LoVo (cell line): ENCODE measurements at regions not wholly inside any gene's neighbourhood (a gene's known extent, or its start where the extent isn't known, plus 50 kb on each side); places are given as distances from the start of the nearest gene placed in this dataset.

Experiments used
- DNase-seq: peaks from one replicate; pipeline ENCODE4 v3.0.0-alpha.2; 2016; ENCODE audit warnings: low spot score

DNA sequence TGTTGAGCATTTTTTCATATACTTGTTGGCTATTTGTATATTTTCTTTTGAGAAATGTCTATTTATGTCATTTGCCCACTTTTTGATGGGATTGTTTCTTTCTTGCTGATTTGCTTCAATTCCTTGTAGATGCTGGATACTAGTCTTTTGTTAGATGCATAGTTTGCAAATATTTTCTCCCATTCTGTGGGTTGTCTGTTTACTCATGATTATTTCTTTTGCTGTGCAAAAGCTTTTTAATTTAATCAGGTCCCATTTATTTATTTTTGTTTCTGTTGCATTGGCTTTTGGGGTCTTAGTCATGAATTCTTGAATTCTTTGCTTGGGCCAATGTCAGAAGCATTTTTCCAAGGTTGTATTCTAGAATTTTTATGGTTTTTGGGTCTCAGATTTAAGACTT lies 251.7 kb downstream of the WNT5A start:
- no peak for DNase-seq

DNA sequence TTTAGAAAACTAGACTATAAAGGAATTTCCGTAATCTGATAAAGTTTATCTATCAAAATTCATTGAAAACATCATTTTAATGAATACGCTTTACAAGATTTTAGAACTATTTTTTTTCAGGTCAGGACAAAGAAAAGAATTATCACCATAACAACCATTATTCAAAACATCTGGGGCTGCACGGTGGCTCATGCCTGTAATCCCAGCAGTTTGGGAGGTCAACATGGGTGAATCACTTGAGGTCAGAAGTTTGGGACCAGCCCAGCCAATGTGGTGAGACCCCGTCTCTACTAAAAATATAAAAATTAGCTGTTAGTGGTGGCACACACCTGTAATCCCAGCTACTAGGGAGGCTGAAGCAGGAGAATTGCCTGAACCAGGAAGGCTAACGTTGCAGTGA lies 260.4 kb downstream of the WNT5A start:
- no peak for DNase-seq

DNA sequence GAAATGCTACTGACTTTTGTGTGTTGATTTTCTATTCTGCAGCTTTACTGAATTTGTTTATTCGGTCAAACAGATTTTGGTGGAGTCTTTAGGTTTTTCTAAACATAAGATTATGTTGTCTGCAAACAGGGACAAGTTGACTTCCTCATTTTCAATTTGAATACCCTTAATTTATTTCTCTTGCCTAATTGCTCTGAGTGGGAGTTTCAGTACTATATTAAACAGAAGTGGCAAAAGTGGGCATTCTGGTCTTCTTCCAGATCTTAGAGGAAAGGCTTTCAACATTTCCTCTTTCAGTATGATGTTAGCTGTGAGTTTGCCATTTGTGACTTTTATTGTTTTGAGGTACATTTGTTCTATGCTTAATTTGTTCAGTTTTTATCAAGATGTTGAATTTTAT lies 268.5 kb downstream of the WNT5A start:
- DNase-seq, result no peak

DNA sequence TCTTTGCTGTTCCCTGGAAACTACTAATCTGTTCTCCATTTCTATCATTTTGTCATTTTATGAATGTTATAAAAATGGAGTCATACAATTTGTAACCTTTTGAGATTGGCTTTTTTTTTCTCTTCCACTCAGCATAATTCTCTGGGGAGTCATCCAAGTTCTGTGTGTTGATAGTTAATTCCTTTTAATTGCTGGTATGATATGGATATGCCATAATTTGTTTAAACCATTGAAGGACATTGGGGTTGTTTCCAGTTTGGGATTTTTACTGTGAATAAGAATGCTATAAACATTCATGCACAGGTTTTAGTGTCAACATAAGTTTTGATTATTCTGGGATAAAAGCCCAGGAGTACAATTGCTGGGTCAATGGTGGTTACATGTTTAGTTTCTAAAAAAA lies 279.4 kb downstream of the WNT5A start:
- no peak for DNase-seq

DNA sequence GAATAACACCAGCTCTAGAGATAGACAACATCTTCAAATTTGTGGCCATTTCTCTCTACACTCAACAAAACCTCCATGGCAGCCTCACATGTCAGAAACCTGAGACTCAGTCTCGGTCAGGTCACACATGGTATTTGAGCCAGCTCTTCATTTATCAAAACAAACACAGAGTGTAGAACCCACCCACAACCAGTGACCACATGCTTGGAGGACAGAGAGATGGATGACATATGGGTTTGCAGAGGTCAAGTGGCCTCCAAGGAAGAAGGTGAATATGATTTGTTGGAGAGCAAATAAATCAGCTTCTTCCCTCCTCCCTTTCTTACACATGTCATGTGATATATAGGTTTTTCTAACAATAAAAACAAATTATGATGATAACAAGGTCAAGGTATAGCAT lies 278.1 kb upstream of the LRTM1 start:
- DNase-seq, result no peak

DNA sequence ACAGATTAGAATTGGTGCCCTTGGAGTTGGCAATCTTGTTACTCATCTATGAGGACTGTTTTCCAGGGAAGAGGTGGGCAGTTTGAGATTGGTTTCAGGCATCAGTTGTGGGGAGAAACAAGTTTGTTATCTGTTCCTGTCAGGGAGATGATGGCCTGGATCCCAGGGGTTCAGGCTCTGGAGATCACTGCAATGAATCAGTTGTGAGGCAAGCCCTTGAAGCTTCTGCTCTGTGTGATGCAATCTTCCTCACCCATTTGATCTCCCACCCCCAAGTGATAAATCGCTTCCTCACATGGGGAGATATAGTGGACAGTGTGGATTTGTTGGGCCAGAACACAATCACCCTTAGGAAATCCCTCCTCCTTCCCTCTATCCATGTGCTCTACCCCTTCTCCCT lies 276.6 kb upstream of the LRTM1 start:
- no peak for DNase-seq

DNA sequence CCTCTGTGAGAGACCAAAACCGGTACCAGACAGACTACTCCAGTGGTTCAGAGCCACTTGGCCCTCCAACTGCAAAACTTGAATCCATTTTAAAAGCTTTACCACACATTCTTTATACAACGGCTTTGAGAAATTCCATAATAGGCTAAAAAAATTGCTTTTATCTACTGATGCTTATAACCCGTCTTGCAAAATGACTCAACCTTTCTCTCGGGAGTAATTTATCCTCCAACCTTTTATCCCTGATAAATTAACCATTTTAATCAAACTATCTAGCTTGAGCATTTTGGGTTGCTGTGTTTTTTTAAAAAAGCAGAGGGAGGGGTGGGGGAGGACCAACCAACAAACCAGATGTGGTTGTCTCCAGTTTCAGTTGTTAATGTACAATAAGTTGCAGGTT lies 275.7 kb upstream of the LRTM1 start:
- no peak for DNase-seq

DNA sequence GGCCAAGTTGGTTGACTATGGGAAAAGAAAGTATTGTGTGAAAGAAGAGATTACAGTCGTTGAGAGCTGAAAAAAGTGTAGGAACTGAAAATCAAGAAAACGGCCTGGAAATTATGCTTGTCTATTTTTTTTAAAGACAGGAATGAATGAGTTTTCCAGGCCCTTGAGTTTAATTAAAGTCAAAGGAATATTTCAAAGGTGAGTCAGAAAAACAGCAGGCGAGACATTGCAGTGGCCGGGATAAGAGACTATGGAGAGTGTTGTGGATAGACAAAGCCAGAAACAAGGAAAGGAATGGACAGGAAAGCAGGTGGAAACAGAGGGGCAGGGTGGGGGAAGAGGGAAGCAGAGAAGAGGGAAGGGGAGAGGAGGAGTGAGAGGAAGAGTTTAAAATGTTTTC lies 275.1 kb upstream of the LRTM1 start:
- no peak for DNase-seq

DNA sequence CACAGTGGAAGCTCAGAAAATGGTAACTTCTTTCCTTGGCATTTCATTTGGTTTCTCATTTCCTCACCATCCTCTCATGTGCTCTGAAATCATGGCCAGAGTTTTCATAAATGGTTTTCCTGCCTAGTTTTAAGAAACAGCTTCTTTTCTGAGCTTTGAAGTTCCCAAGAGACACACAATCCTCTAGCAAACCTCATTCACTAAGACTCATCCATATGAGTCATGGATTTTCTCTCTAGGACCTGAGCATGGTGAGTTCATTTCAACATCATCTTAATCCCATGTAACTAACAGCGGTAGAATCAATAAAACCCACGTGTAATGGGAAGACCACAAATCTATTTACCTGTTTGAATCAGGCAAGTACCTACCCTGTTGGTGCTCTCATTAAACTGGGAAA lies 274.5 kb upstream of the LRTM1 start:
- DNase-seq, result peak; percentile 24

DNA sequence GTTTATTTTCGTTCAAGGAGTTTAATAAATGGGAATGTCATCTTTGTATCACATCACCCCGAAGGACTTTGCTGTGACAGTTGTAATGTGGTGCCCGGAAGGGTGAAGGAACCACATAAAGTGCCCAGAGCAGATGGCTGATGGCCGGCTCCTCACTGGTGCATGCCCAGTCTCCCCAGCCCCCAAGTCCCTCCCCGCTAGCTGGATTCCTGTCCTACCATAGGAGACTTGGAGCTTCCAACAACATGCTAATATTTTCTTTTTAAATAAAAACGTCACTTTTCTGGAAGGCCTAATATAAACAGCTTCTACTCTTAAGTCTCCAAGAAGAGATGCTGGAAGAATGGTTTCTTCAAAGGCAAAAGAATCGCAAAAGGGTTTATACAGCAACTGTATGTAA lies 273.9 kb upstream of the LRTM1 start:
- DNase-seq, result no peak

DNA sequence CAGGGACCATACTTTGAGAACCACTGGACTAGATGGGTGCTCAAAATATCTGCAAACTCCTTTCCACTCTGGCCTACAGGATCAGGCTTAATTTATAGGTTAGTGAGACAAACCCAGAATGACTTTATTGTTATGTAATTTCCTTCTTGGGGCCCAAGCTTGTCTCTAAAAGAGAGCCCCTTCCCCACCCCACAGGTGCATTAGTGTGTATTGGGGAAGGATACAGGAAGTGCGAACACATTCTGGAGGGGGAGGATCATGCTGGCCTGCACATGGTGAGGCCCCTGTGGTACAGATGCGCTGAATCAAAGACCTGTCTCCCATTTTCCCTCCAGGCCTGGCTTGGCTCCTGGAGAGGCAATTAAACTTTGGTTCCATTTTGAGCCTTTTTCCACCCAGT lies 273.0 kb upstream of the LRTM1 start:
- no peak for DNase-seq

DNA sequence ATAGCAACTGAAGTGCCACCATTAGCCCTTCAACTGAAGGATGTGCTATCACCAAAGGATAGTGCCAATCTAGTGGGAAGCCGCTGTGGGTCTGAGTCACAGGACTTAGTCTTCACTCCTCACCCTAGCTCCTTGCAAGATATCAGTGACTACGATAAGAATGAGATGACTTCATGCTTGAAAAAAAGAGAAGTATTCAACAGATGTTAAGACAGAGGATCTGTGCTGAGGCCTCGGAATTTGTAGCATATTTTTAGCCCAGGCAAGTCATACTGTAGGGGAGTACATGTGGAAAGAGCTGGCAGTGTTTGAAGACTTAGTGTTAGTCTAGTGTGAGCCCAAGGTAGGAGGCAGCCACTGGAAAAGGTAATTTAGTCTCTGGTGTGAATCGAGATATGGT lies 270.7 kb upstream of the LRTM1 start:
- no peak for DNase-seq

DNA sequence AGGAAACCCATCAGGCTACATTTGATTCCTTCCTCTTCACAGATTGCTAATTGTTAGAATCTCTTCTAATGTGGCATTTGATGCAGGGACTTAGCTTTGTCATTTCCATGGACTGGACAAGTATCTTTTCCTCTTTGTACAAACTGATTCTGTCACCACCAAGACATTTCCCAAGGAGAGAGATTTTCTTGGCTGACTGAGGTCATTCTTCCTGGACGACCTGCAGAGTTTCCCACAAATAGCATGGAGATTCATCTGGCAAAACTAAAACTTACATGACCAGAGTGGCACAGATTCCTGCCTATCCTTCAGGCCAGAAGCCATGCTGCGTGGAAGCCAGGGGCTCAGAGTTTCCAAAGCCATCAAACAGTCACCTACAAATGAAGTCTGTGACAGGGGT lies 269.2 kb upstream of the LRTM1 start:
- DNase-seq, result no peak

DNA sequence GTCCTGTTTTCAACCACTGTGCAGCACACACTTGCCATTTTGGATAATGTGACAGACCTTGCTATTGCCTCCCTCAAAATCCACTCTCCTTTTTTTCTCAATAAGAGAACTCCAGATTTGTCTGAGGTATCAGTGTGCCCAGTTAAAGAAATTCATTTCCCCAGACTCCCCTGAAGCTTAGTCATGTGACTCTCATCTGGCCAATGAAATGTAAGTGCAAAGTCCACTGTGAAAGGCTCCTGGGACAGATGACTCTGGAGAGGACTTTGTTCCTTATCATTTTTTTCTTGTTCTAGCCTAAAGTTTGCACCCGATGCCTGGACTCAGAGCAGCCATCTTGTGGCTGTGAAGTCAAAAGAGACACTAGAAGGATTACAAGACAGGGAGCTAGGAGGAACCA lies 268.6 kb upstream of the LRTM1 start:
- DNase-seq, result no peak

DNA sequence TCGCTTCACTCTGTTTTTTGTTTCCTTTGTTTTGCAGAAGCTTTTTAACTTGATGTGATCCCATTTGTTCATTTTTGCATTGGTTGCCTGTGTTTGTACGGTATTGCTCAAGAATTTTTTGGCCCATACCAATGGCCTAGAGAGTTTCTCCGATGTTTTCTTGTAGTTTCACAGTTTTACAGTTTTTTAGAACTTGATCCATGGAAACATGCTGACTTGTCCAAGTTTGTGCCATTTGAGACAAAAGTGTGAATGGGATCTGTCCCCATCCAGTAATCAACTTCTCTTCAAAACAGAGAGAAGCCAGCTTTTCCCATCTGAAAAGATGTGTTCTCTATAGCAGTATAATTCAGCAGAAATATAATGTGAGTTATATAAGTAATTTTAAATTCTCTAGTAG lies 266.5 kb upstream of the LRTM1 start:
- DNase-seq, result no peak

DNA sequence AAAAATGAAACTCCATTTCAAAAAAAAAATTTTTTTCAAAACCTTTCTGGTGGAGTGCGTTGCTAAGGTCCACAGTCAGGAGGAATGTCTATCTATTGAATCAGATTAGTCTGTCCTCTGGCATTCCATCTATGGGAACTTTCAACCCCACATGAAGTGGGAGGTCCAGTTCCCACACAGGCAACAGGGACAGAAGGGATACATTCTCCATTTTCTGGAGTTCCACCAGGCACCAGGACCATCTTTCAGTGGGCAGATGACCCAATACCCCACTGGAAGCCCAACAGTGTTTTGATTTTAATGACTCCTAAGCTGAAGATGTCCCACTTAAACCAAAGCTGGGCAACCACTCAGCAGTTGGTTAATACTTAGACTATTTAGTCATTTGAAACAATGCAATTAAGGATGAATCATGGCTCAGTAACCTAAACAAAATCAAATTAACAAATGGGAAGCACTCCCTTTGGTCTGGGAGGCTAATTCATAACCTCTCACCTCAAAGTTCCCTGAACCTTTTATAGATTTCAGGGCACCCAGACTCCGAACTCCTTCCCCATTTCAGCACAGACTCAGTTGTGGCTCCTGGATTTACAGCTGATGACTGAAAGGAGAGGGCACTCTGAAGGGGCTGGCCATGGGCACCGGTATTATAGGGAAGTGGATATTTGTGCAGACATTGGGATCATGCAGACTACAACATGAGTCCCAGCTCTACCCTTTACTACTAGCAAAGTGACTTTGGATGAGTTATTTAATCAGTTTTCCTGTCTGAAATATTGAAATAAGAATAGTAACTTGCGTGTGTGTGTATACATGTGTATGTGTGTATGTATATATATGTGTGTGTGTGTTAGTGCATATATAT lies 264.3 kb upstream of the LRTM1 start:
- DNase-seq, result peak; percentile 45

DNA sequence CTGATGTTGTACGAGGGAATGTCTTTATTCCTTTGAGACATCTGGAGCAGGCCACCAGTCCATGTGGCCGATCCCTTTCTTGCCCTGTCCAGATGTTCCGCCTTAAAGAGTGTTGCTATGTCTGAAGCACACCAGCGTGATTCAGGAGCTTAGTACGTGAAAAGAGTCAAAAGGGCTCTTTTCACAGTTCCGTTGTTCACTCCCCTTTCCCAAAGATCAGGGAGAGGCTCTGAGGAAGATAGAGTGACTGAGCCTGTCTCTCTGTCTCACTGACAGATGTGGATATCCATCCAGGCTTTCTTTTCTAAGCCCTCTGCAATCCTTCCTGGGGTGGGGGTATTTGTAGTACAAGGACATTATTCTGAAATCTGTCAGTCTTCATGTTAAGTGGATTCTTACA lies 262.5 kb upstream of the LRTM1 start:
- no peak for DNase-seq

DNA sequence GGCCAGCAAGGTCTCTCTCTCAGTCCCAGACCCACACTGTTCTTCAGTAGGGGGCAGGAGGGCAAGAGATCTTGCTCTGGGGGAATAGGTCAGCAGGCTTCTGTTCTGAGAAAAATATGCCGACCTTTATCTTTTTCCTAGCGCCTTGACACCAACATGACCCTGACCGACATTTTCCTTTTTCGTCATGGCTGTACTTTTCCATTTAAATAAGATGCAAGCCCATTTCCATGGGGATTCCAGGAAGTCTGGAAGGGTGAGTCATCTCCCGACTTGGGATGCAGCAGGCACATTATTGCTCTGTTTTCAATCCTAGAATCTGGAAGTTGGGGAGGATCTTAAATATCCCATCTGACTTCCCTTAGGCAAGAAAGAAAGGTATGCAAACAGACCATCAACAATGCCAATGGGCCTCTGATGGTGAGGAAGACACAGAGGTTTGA lies 261.5 kb upstream of the LRTM1 start:
- DNase-seq, result peak; percentile 45

DNA sequence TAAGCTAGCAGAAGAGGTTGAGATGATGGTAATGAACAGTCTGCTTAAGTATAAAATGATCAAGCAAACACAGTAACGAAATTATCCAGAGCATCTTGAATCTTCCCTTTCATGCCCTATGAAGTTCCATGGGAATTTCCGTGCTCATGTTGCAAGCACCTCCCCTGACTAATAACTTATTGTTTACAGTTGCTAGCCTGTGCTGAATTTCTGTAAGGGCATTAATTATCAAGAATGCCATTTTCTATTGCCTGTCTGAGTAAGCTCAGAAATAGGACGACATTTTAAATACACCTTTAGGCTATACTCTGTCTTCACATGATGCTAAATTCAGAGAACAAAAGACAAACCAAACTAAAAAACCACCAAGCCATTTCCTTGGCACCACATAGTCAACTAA lies 257.5 kb upstream of the LRTM1 start:
- DNase-seq, result no peak

DNA sequence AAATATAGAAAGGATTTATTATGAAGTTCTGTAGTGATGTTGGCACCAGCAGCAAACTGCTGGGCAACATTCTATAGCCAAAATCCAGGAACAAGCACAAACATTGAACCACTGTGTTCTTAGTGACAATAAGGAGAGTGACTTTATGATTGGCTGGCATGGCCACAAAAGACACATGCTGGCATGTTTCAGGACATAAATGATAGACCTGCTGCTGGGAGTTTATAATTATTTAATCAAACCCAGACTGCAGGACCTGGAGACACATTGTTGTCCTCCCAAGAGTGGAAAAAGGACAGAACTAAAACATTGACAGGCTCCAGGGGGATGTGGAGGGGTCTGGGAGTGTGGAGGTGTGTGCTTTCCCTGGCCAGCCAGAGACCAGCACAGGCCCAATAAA lies 255.3 kb upstream of the LRTM1 start:
- no peak for DNase-seq

DNA sequence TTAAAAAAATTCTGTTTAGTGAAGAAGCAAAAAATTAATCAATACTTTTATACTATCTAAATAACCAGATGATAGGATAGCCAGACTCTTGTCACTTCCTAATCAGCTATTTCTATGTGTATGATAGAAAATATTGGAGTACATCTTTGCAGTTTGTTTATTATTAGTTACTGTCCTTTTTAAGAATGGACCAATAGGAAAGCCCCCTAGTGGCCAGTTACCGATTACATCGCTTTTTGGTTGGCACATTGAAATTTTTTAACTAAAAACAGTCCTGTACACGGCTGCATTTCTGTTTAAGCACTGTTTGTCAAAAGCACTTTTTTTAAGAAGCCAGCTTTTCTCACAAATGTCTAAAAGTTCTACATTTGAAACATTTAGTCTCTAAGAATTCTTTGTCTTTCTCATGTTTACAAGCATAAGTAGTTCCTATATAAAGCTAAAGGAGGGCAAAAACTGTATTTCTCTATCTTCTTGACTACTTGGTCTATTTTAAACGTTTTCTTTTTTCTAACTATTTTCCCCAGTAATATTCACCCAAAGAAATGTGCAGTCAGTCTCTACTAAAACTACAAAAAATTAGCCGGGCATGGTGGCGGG lies 253.2 kb upstream of the LRTM1 start:
- peak; percentile 56 for DNase-seq

DNA sequence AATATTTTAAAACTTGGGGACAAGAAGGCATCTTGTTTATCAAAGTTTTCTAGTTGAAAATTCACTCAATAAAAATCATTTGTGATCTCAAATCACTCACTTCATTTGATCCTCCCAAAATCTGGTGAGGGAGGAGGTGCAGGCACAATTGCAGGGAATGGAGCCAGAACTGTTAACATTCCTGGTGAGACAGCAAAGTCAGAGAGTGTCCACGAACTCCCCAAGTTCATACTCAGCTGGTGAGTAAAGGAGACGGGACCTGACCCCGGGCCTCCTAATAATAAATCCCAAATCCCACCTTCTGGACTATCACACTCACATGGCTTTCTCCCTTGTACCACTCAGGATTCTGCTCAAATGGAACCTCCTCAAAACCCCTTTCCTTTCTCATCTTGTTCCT lies 252.3 kb upstream of the LRTM1 start:
- no peak for DNase-seq

DNA sequence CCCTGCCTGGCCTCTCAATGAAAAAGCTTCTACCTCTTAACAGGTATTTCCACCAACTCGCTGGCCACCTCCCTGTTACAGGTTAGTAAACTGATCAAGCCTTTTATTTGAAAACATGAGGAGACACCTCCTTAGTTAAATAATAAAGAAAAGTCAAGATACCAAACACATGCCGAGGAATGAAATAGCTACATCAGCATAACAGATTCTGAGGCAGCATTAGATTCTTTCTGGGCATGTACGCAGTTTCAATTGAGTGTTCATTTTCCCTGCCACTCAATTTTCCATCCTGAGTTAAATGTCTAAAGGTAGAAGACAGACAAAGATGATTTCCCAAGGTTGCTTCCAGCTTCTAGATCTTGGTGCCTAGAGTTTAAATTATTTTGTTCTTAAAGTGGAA lies 250.5 kb upstream of the LRTM1 start:
- DNase-seq, result no peak

DNA sequence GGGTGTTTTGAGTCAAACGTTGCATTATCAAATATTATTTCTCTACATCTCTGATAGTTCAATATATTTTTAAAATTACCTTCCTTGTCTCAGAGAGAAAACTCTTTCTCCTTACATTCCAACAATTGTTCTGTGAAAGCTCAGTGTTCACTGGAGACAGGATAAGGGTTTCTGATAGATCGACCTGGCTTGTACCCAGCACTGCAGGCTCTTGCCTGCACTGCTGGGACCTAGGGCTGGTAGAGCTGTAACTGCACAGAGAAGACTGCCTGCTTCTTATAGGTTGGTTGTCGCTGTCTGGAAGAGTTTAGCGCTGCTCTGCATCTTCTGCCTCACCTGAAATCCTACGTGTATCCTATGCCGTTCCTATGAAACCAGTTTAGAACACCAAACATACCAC lies 249.9 kb upstream of the LRTM1 start:
- DNase-seq, result no peak
